Tibial nerve (tissue), 4 donors: ENCODE measurements at regions not wholly inside any gene's neighbourhood (a gene's known extent, or its start where the extent isn't known, plus 50 kb on each side); places are given as distances from the start of the nearest gene placed in this dataset.

Experiments
- DNase-seq, 2 donors: peaks; one replicate each; pipeline ENCODE4 v3.0.0-alpha.2; 2019; ENCODE audit warnings: low spot score in 2 of 2
- H3K27ac ChIP-seq, 4 donors: fragments of 200-600 bp; sonication (generic) in 3 of 4; one replicate each; pipeline ENCODE4 v1.5.1; 2017 to 2019; ENCODE audit warnings: mild to moderate bottlenecking in 1 of 4
- H3K27me3 ChIP-seq, 2 donors: fragments of 200-600 bp; sonication (generic) in 1 of 2; one replicate each; pipeline versions ENCODE4 v1.5.1 to v1.6.0; 2017 to 2019
- H3K36me3 ChIP-seq, 3 donors: fragments of 200-600 bp; sonication (generic); one replicate each; pipeline ENCODE4 v1.5.1; 2018 to 2019
- H3K4me1 ChIP-seq, 4 donors: fragments of 200-600 bp; sonication (generic) in 3 of 4; one replicate each; pipeline ENCODE4 v1.5.1; 2017 to 2019
- H3K4me3 ChIP-seq, 4 donors: fragments of 200-600 bp; sonication (generic) in 3 of 4; one replicate each; pipeline ENCODE4 v1.5.1; 2017 to 2019; ENCODE audit warnings: mild to moderate bottlenecking in 1 of 4, moderate library complexity in 1 of 4
- H3K9me3 ChIP-seq, 4 donors: fragments of 200-600 bp; sonication (generic) in 3 of 4; one replicate each; pipeline ENCODE4 v1.5.1; 2017 to 2019
- CTCF ChIP-seq, 5 experiments: fragments of 200-600 bp in 3 of 5; fragments of 450-650 bp in 2 of 5; sonication (generic) in 3 of 5; IDR thresholded peaks; one replicate each; pipeline ENCODE4 v1.5.1; 2016 to 2019; ENCODE audit warnings: antibody characterized with exemption in 5 of 5, mild to moderate bottlenecking in 3 of 5, moderate library complexity in 2 of 5
- EP300 ChIP-seq, 2 donors: sonication (generic); formaldehyde crosslinking; IDR thresholded peaks; one replicate each; pipeline ENCODE4 v1.6.1; 2017; ENCODE audit warnings: antibody characterized with exemption in 2 of 2, mild to moderate bottlenecking in 1 of 2
- POLR2A ChIP-seq, 2 donors: fragments of 450-650 bp; IDR thresholded peaks; one replicate each; pipeline ENCODE4 v1.6.1; 2017; ENCODE audit warnings: antibody characterized with exemption in 2 of 2, mild to moderate bottlenecking in 2 of 2, moderate library complexity in 2 of 2
- WGBS, 2 donors: methylation state at CpG; one replicate each; pipeline ENCODE4 v1.1.5; 2018; 5-methylcytosine and 5-hydroxymethylcytosine counted together

- Histone ChIP-seq H3K9me3 (peaks cover 0 to 5% (median 0%) of the 10 kb centered on the region in 4 donors), H3K27ac (peak overlapping the region in 1 of 4 donors; percentile 1), H3K36me3 (no peaks in the 10 kb centered on the region), H3K4me3 (no peak overlapping the region), H3K27me3 (no peaks in the 10 kb centered on the region), H3K4me1 (peaks cover 0 to 12% (median 3%) of the 10 kb centered on the region in 4 donors)
- 45 to 46% methylated on average over 11 of the region's 11 CpGs for WGBS, 2 donors
- TF ChIP-seq EP300 (IDR thresholded peaks at IDR 0.05) (no peak), POLR2A (IDR thresholded peaks at IDR 0.05) (no peak), CTCF (IDR thresholded peaks at IDR 0.05) (no peak)
- no peak for DNase-seq
Measured at GRCh38 chr15:70339571-70340493, 242.1 kb upstream of the TLE3 start.

GRCh38 chr15:70337277-70338186 is 239.8 kb upstream of the TLE3 start:
- peaks cover 0 to 15% (median 3%) of the 10 kb centered on the region in 4 donors for H3K9me3 ChIP-seq
- no peaks in the 10 kb centered on the region for H3K36me3 ChIP-seq
- H3K27me3 ChIP-seq, result no peaks in the 10 kb centered on the region
- H3K4me1 ChIP-seq, result peaks cover 0 to 12% (median 3%) of the 10 kb centered on the region in 4 donors
- no peak overlapping the region for H3K27ac ChIP-seq
- H3K4me3 ChIP-seq, result no peak overlapping the region
- TF ChIP-seq POLR2A (IDR thresholded peaks at IDR 0.05) (no peak), CTCF (IDR thresholded peaks at IDR 0.05) (no peak), EP300 (IDR thresholded peaks at IDR 0.05) (no peak)
- no peak for DNase-seq
- whole genome bisulfite sequencing, 2 donors, result 82% methylated on average over 18 of the region's 18 CpGs

- WGBS, 2 donors, result 84 to 87% methylated on average over 6 of the region's 6 CpGs
- TF ChIP-seq POLR2A (IDR thresholded peaks at IDR 0.05) (no peak), EP300 (IDR thresholded peaks at IDR 0.05) (no peak), CTCF (IDR thresholded peaks at IDR 0.05) (no peak)
- Histone ChIP-seq H3K4me1 (peaks cover 0 to 12% (median 3%) of the 10 kb centered on the region in 4 donors), H3K27me3 (no peaks in the 10 kb centered on the region), H3K9me3 (peaks cover 0 to 15% (median 3%) of the 10 kb centered on the region in 4 donors), H3K4me3 (no peak overlapping the region), H3K27ac (no peak overlapping the region), H3K36me3 (no peaks in the 10 kb centered on the region)
- no peak for DNase-seq
Measured at GRCh38 chr15:70336425-70337009, 238.8 kb upstream of the TLE3 start.

- Histone ChIP-seq H3K9me3 (peaks cover 0 to 15% (median 3%) of the 10 kb centered on the region in 4 donors), H3K4me1 (peaks cover 0 to 4% (median 2%) of the 10 kb centered on the region in 4 donors), H3K27ac (no peak overlapping the region), H3K27me3 (no peaks in the 10 kb centered on the region), H3K4me3 (no peak overlapping the region), H3K36me3 (no peaks in the 10 kb centered on the region)
- no peak for DNase-seq
- TF ChIP-seq POLR2A (IDR thresholded peaks at IDR 0.05), result no peak
- no peak for TF ChIP-seq EP300 (IDR thresholded peaks at IDR 0.05)
- no peak for TF ChIP-seq CTCF (IDR thresholded peaks at IDR 0.05)
- WGBS, 2 donors, result 95 to 96% methylated on average over 5 of the region's 5 CpGs
Measured at GRCh38 chr15:70334286-70334685, 236.6 kb upstream of the TLE3 start.
